HL-60 (cell line): ENCODE measurements at regions not wholly inside any gene's neighbourhood (a gene's known extent, or its start where the extent isn't known, plus 50 kb on each side); places are given as distances from the start of the nearest gene placed in this dataset.
"Not testable (repeated sequence)": the region's sequence is repeated elsewhere in the genome, so short reads cannot be mapped to it uniquely, and the experiment has no call there.

Experiments
- DNase-seq, 2 experiments: peaks; one replicate each; pipeline ENCODE4 v3.0.0-alpha.2; 2010 to 2020; ENCODE audit warnings: low read depth in 1 of 2, low spot score in 1 of 2
- H3K27ac ChIP-seq: fragments of 250-450 bp; sonication (Bioruptor Pico); replicated peaks from 2 replicates; pipeline ENCODE4 v1.5.1; 2020; ENCODE audit warnings: mild to moderate bottlenecking, moderate library complexity
- H3K27me3 ChIP-seq: fragments of 250-450 bp; sonication (Bioruptor Pico); 2 replicates; pipeline ENCODE4 v1.5.1; 2021; ENCODE audit warnings: mild to moderate bottlenecking, moderate library complexity; ENCODE audit not compliant: insufficient read depth, poor library complexity, severe bottlenecking
- H3K4me3 ChIP-seq: replicated peaks from 2 replicates; pipeline ENCODE4 v1.5.1; 2011; ENCODE audit warnings: mild to moderate bottlenecking, control low read depth, low read length; ENCODE audit not compliant: insufficient read depth
- GABPA ChIP-seq: IDR thresholded peaks from 2 replicates; pipeline ENCODE4 v1.6.1; 2012; ENCODE audit warnings: low read depth
- POLR2AphosphoS5 ChIP-seq: IDR thresholded peaks from 2 replicates; pipeline ENCODE4 v1.6.1; 2012; ENCODE audit warnings: low read depth
- SPI1 ChIP-seq: IDR thresholded peaks from 2 replicates; pipeline ENCODE4 v1.6.1; 2012; ENCODE audit warnings: low read depth, mild to moderate bottlenecking, borderline replicate concordance
- TF ChIP-seq, protein P1 (sequence below): IDR thresholded peaks from one replicate; pipeline ENCODE4 v1.5.1; 2011; ENCODE audit warnings: low read length, control low read depth, inconsistent platforms; ENCODE audit not compliant: insufficient read depth
- TF ChIP-seq, protein P2 (sequence below): IDR thresholded peaks from 2 replicates; pipeline ENCODE4 v1.6.1; 2012; ENCODE audit warnings: low read depth; ENCODE audit not compliant: insufficient replicate concordance

DNA sequence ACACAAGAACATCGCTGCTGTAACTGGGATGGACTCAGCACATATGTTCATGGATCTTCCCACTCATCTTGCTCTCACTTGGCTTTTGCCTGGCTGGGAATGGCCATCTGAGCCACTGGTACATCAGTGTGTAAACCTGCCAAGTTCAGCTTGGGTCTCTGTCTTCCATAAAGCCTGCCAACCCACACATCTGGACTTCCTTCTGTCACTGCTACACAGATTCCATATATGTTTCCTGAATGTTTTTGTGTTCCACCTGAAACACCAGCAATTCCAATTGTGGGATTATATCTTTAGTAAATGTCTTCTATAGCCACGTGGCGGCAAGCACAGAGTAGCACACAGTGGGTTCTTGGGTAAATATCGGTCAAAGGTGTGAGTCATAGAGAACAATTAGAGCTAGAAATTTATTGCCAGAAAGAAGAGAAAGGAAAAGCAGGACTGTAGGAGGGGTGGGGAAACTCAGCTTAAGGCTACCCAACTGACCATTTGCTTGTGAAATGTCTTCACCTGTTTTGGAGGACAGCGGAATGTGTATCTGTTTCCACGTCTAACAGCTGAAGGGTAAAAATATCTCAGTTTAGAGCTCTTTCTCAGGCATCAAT, 125.9 kb downstream of the MFAP3L start:
- TF ChIP-seq POLR2AphosphoS5, result no peak
- TF ChIP-seq, protein P1, sequence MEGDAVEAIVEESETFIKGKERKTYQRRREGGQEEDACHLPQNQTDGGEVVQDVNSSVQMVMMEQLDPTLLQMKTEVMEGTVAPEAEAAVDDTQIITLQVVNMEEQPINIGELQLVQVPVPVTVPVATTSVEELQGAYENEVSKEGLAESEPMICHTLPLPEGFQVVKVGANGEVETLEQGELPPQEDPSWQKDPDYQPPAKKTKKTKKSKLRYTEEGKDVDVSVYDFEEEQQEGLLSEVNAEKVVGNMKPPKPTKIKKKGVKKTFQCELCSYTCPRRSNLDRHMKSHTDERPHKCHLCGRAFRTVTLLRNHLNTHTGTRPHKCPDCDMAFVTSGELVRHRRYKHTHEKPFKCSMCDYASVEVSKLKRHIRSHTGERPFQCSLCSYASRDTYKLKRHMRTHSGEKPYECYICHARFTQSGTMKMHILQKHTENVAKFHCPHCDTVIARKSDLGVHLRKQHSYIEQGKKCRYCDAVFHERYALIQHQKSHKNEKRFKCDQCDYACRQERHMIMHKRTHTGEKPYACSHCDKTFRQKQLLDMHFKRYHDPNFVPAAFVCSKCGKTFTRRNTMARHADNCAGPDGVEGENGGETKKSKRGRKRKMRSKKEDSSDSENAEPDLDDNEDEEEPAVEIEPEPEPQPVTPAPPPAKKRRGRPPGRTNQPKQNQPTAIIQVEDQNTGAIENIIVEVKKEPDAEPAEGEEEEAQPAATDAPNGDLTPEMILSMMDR, result no peak
- TF ChIP-seq GABPA, result no peak
- TF ChIP-seq SPI1, result no peak
- TF ChIP-seq, protein P2, sequence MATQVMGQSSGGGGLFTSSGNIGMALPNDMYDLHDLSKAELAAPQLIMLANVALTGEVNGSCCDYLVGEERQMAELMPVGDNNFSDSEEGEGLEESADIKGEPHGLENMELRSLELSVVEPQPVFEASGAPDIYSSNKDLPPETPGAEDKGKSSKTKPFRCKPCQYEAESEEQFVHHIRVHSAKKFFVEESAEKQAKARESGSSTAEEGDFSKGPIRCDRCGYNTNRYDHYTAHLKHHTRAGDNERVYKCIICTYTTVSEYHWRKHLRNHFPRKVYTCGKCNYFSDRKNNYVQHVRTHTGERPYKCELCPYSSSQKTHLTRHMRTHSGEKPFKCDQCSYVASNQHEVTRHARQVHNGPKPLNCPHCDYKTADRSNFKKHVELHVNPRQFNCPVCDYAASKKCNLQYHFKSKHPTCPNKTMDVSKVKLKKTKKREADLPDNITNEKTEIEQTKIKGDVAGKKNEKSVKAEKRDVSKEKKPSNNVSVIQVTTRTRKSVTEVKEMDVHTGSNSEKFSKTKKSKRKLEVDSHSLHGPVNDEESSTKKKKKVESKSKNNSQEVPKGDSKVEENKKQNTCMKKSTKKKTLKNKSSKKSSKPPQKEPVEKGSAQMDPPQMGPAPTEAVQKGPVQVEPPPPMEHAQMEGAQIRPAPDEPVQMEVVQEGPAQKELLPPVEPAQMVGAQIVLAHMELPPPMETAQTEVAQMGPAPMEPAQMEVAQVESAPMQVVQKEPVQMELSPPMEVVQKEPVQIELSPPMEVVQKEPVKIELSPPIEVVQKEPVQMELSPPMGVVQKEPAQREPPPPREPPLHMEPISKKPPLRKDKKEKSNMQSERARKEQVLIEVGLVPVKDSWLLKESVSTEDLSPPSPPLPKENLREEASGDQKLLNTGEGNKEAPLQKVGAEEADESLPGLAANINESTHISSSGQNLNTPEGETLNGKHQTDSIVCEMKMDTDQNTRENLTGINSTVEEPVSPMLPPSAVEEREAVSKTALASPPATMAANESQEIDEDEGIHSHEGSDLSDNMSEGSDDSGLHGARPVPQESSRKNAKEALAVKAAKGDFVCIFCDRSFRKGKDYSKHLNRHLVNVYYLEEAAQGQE, result no peak
- no peak overlapping the region for H3K27ac ChIP-seq
- no peaks in the 10 kb centered on the region for H3K27me3 ChIP-seq
- H3K4me3 ChIP-seq, result no peak overlapping the region
- no peak for DNase-seq

DNA sequence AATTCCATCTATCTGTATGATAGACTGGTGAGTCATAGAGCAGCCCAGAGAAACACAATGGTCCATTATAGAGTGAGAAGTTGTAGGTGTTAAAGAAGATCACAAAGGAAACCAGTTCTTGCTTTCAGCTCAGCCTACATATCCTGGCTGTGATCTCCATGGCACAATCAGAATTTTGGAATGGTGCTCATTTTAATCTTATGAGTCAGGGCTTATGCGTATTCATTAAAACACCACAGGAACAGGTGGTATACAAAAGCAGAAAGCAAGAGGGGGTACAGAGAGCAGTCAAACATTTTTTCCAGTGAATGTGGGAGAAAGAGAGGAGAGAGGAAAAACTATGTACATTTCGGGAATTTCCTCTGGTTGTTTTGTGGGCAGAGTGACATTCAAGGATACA, 126.9 kb downstream of the MFAP3L start:
- DNase-seq, result no peak
- H3K4me3 ChIP-seq, result no peak overlapping the region
- H3K27ac ChIP-seq, result no peak overlapping the region
- TF ChIP-seq, protein P1, result no peak
- TF ChIP-seq POLR2AphosphoS5 (no peak), SPI1 (no peak), GABPA (no peak)
- TF ChIP-seq, protein P2, result no peak
- H3K27me3 ChIP-seq, result no peaks in the 10 kb centered on the region

DNA sequence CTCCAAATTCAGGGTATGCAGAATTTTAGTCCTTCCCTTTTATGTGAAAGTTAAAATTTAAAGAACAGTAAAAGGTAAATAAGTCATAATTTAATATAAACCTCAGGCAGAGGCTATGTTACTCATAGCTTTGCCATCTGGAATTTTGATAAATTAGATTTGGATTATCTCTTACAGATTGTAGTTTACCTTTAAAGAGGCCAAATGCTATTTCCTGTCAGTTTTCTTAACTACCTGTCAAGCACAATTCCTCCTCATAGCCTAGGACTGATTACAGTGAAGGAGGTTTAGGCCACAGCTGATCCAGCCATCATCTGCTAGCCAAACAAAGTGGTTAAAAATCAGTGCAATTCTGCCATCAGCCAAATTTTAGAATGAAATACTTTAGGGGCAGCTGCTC, 128.1 kb downstream of the MFAP3L start:
- no peak for TF ChIP-seq SPI1
- TF ChIP-seq, protein P1, result no peak
- no peak for TF ChIP-seq GABPA
- TF ChIP-seq POLR2AphosphoS5, result no peak
- TF ChIP-seq, protein P2, result no peak
- no peaks in the 10 kb centered on the region for H3K27me3 ChIP-seq
- DNase-seq, result no peak
- H3K4me3 ChIP-seq, result no peak overlapping the region
- H3K27ac ChIP-seq, result no peak overlapping the region

DNA sequence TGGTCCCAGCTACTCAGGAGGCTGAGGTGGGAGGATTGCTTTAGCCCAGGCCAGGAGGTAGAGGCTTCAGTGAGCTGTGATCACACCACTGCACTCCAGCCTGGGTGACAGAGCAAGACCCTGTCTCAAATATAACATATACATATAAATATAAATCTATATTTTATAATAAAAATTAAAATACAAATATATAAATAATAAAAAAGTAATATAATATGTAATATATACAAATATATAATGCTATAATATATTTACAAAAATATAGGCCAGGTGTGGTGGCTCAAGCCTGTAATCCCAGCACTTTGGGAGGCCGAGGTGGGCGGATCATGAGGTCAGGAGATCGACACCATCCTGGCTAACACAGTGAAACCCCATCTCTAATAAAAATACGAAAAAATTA, 131.4 kb downstream of the MFAP3L start:
- H3K27ac ChIP-seq, H3K4me3 ChIP-seq, DNase-seq, H3K27me3 ChIP-seq: not testable (repeated sequence)
